Peyer's patch (tissue), 4 donors: ENCODE measurements at regions not wholly inside any gene's neighbourhood (a gene's known extent, or its start where the extent isn't known, plus 50 kb on each side); places are given as distances from the start of the nearest gene placed in this dataset.

Experiments used
- POLR2A ChIP-seq, 2 donors: fragments of 450-650 bp; IDR thresholded peaks; one replicate each; pipeline ENCODE4 v1.5.1; 2017; ENCODE audit warnings: antibody characterized with exemption in 2 of 2, mild to moderate bottlenecking in 2 of 2, moderate library complexity in 2 of 2
- TF ChIP-seq, protein P1 (sequence below), 6 experiments: fragments of 450-650 bp in 4 of 6; fragments of 200-600 bp in 2 of 6; sonication (generic) in 1 of 6; IDR thresholded peaks; one replicate each; pipeline ENCODE4 v1.5.1; 2017 to 2019; ENCODE audit warnings: antibody characterized with exemption in 6 of 6, mild to moderate bottlenecking in 3 of 6, moderate library complexity in 1 of 6

DNA sequence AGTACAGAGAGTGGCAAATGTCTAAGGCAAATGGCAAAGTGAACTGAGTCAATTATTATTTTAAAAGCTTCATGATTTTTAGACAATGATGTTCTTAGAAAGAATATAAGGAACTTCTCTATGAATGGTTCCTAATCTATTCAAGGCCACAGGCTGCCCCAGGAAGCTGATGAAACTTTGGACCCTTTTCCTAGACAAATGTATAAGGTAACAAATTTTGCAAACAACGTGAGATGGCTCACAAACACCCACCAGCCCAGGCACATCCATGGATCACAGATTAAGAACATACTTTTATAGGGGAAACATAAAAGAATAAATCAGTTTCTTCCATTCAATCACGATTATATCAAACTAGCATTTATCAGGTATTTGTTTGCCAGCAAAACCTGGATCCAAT is 659.0 kb downstream of the IRS1 start:
- TF ChIP-seq, protein P1, sequence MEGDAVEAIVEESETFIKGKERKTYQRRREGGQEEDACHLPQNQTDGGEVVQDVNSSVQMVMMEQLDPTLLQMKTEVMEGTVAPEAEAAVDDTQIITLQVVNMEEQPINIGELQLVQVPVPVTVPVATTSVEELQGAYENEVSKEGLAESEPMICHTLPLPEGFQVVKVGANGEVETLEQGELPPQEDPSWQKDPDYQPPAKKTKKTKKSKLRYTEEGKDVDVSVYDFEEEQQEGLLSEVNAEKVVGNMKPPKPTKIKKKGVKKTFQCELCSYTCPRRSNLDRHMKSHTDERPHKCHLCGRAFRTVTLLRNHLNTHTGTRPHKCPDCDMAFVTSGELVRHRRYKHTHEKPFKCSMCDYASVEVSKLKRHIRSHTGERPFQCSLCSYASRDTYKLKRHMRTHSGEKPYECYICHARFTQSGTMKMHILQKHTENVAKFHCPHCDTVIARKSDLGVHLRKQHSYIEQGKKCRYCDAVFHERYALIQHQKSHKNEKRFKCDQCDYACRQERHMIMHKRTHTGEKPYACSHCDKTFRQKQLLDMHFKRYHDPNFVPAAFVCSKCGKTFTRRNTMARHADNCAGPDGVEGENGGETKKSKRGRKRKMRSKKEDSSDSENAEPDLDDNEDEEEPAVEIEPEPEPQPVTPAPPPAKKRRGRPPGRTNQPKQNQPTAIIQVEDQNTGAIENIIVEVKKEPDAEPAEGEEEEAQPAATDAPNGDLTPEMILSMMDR (IDR thresholded peaks at IDR 0.05): no peak
- TF ChIP-seq POLR2A (IDR thresholded peaks at IDR 0.05): no peak
